H9 (cell line): ENCODE measurements at regions not wholly inside any gene's neighbourhood (a gene's known extent, or its start where the extent isn't known, plus 50 kb on each side); places are given as distances from the start of the nearest gene placed in this dataset.

Experiments used
- DNase-seq: peaks from one replicate; pipeline ENCODE4 v3.0.0-alpha.2; 2017
- H2AFZ ChIP-seq: one replicate; pipeline ENCODE4 v1.6.1; 2013; ENCODE audit warnings: mild to moderate bottlenecking, low read length, control low read depth, moderate library complexity
- H2AK5ac ChIP-seq: 2 replicates; pipeline ENCODE4 v1.6.1; 2013; ENCODE audit warnings: low read length, control low read depth, mixed read lengths; ENCODE audit not compliant: insufficient read length
- H2BK120ac ChIP-seq: one replicate; pipeline ENCODE4 v1.6.1; 2013; ENCODE audit warnings: low read depth, mild to moderate bottlenecking, low read length, control low read depth, inconsistent platforms; ENCODE audit not compliant: poor library complexity, severe bottlenecking
- H2BK12ac ChIP-seq: 2 replicates; pipeline ENCODE4 v1.6.1; 2013; ENCODE audit warnings: low read length, control low read depth, mixed read lengths, low read depth; ENCODE audit not compliant: insufficient read length
- H2BK15ac ChIP-seq: 2 replicates; pipeline ENCODE4 v1.6.1; 2013; ENCODE audit warnings: low read depth, low read length, control low read depth
- H2BK20ac ChIP-seq: one replicate; pipeline ENCODE4 v1.6.1; 2013; ENCODE audit warnings: low read depth, mild to moderate bottlenecking, low read length, control low read depth, inconsistent platforms; ENCODE audit not compliant: poor library complexity, severe bottlenecking
- H2BK5ac ChIP-seq: 2 replicates; pipeline ENCODE4 v1.6.1; 2013; ENCODE audit warnings: low read length, control low read depth, mixed read lengths; ENCODE audit not compliant: insufficient read length
- H3K14ac ChIP-seq: 2 replicates; pipeline ENCODE4 v1.6.1; 2013; ENCODE audit warnings: low read length, control low read depth; ENCODE audit not compliant: insufficient read depth
- H3K18ac ChIP-seq: 2 replicates; pipeline ENCODE4 v1.6.1; 2013; ENCODE audit warnings: low read depth, mild to moderate bottlenecking, mixed read lengths, low read length, control low read depth; ENCODE audit not compliant: insufficient read length
- H3K23ac ChIP-seq: 2 replicates; pipeline ENCODE4 v1.6.1; 2013; ENCODE audit warnings: low read length, control low read depth, mixed read lengths, low read depth; ENCODE audit not compliant: insufficient read length
- H3K23me2 ChIP-seq: 2 replicates; pipeline ENCODE4 v1.6.1; 2013; ENCODE audit warnings: low read depth, mild to moderate bottlenecking, mixed read lengths, low read length, control low read depth; ENCODE audit not compliant: insufficient read length, poor library complexity, severe bottlenecking
- H3K27ac ChIP-seq: 2 replicates; pipeline ENCODE4 v1.5.1; 2013; ENCODE audit warnings: low read length, control low read depth, mixed read lengths, low read depth; ENCODE audit not compliant: insufficient read length
- H3K27me3 ChIP-seq: 2 replicates; pipeline ENCODE4 v1.6.1; 2013; ENCODE audit warnings: low read length, control low read depth, inconsistent platforms; ENCODE audit not compliant: insufficient read depth
- H3K4ac ChIP-seq: 2 replicates; pipeline ENCODE4 v1.6.1; 2013; ENCODE audit warnings: low read depth, mild to moderate bottlenecking, control low read depth, inconsistent platforms, low read length, moderate library complexity
- H3K4me1 ChIP-seq: 2 replicates; pipeline ENCODE4 v1.6.1; 2013; ENCODE audit warnings: low read length, control low read depth, inconsistent platforms; ENCODE audit not compliant: insufficient read depth
- H3K4me2 ChIP-seq: 2 replicates; pipeline ENCODE4 v1.6.1; 2013; ENCODE audit warnings: low read length, control low read depth, mixed read lengths; ENCODE audit not compliant: insufficient read length, insufficient read depth
- H3K56ac ChIP-seq: 2 replicates; pipeline ENCODE4 v1.6.1; 2013; ENCODE audit warnings: low read depth, mild to moderate bottlenecking, mixed read lengths, low read length, control low read depth; ENCODE audit not compliant: insufficient read length
- H3K79me1 ChIP-seq: 2 replicates; pipeline ENCODE4 v1.6.1; 2013; ENCODE audit warnings: low read depth, mild to moderate bottlenecking, moderate library complexity, low read length, control low read depth, inconsistent platforms; ENCODE audit not compliant: insufficient read depth, poor library complexity, severe bottlenecking
- H3K79me2 ChIP-seq: 2 replicates; pipeline ENCODE4 v1.6.1; 2013; ENCODE audit warnings: low read length, control low read depth, inconsistent platforms; ENCODE audit not compliant: insufficient read depth
- H3K9ac ChIP-seq: 2 replicates; pipeline ENCODE4 v1.6.1; 2013; ENCODE audit warnings: low read length, control low read depth, mixed read lengths; ENCODE audit not compliant: insufficient read length; ENCODE audit errors: extremely low read depth
- H3K9me3 ChIP-seq: one replicate; pipeline ENCODE4 v1.6.1; 2013; ENCODE audit warnings: low read depth, low read length, inconsistent platforms; ENCODE audit not compliant: control insufficient read depth
- H3T11ph ChIP-seq: one replicate; pipeline ENCODE4 v1.6.1; 2013; ENCODE audit warnings: mild to moderate bottlenecking, low read length, control low read depth, inconsistent platforms
- H4K20me1 ChIP-seq: one replicate; pipeline ENCODE4 v1.6.1; 2013; ENCODE audit not compliant: control insufficient read depth, insufficient read length, insufficient read depth
- H4K5ac ChIP-seq: 2 replicates; pipeline ENCODE4 v1.6.1; 2013; ENCODE audit warnings: low read depth, mild to moderate bottlenecking, mixed read lengths, low read length, control low read depth; ENCODE audit not compliant: insufficient read length
- H4K8ac ChIP-seq: replicated peaks from 2 replicates; pipeline ENCODE4 v1.6.1; 2013; ENCODE audit warnings: low read length, control low read depth, mixed read lengths, low read depth; ENCODE audit not compliant: insufficient read length
- H4K91ac ChIP-seq: 2 replicates; pipeline ENCODE4 v1.6.1; 2013; ENCODE audit warnings: low read depth, mild to moderate bottlenecking, moderate library complexity, mixed read lengths, low read length, control low read depth; ENCODE audit not compliant: insufficient read length
- H3K27ac Mint-ChIP-seq, 3 experiments: 2 replicates in 2 of 3; 3 replicates in 1 of 3; pipeline ENCODE4 v1.8.0; 2020 to 2021; ENCODE audit warnings: mixed read lengths in 3 of 3, mild to moderate bottlenecking in 1 of 3, moderate library complexity in 1 of 3
- H3K27me3 Mint-ChIP-seq: 2 replicates; pipeline ENCODE4 v1.8.0; 2021; ENCODE audit warnings: low read depth, mild to moderate bottlenecking, moderate library complexity, mixed read lengths
- H3K36me3 Mint-ChIP-seq, 3 experiments: 2 replicates in 2 of 3; 3 replicates in 1 of 3; pipeline ENCODE4 v1.8.0; 2020 to 2021; ENCODE audit warnings: low read depth in 3 of 3, mixed read lengths in 3 of 3; ENCODE audit not compliant: insufficient read depth in 1 of 3
- H3K4me1 Mint-ChIP-seq, 2 experiments: 2 replicates each; pipeline ENCODE4 v1.8.0; 2020; ENCODE audit warnings: mixed read lengths in 2 of 2
- H3K4me3 Mint-ChIP-seq, 2 experiments: 2 replicates in 1 of 2; 3 replicates in 1 of 2; pipeline ENCODE4 v1.8.0; 2020 to 2021; ENCODE audit warnings: mild to moderate bottlenecking in 2 of 2, mixed read lengths in 2 of 2, moderate library complexity in 1 of 2
- H3K9me3 Mint-ChIP-seq, 2 experiments: 2 replicates in 1 of 2; 3 replicates in 1 of 2; pipeline ENCODE4 v1.8.0; 2020; ENCODE audit warnings: mild to moderate bottlenecking in 2 of 2, mixed read lengths in 2 of 2, moderate library complexity in 1 of 2
- CTCF ChIP-seq: fragments of 200-600 bp; sonication (generic); conservative IDR thresholded peaks from 3 replicates; pipeline ENCODE4 v1.8.0; 2021; ENCODE audit warnings: antibody characterized with exemption, mild to moderate bottlenecking
- WGBS: extraction: QIAGEN DNeasy Blood & Tissue Kit; methylation state at CpG from one replicate; pipeline ENCODE4 v1.1.7; 2013; ENCODE audit warnings: missing lambda C conversion rate, low lambda C conversion rate, mixed read lengths; ENCODE audit not compliant: insufficient read length; ENCODE audit errors: extremely low coverage; 5-methylcytosine and 5-hydroxymethylcytosine counted together

- no peak overlapping the region for H2AK5ac ChIP-seq
- H3K27me3 Mint-ChIP-seq, result no peaks in the 10 kb centered on the region
- no peak overlapping the region for H4K91ac ChIP-seq
- H3T11ph ChIP-seq, result no peak overlapping the region
- no peaks in the 10 kb centered on the region for H3K23me2 ChIP-seq
- no peak overlapping the region for H2BK15ac ChIP-seq
- H3K4ac ChIP-seq, result no peak overlapping the region
- H3K27ac ChIP-seq, result no peak overlapping the region
- TF ChIP-seq CTCF, result no peak
- no peak overlapping the region for H4K5ac ChIP-seq
- H3K79me2 ChIP-seq, result no peaks in the 10 kb centered on the region
- no peak overlapping the region for H2BK5ac ChIP-seq
- H3K9me3 ChIP-seq, result no peaks in the 10 kb centered on the region
- H2AFZ ChIP-seq, result no peak overlapping the region
- no peak overlapping the region for H2BK12ac ChIP-seq
- H3K27me3 ChIP-seq, result no peaks in the 10 kb centered on the region
- no peaks in the 10 kb centered on the region for H4K20me1 ChIP-seq
- peaks cover 7 to 9% of the 10 kb centered on the region in 2 experiments for H3K4me1 Mint-ChIP-seq
- H3K36me3 Mint-ChIP-seq, result no peaks in the 10 kb centered on the region
- no peak overlapping the region for H2BK120ac ChIP-seq
- WGBS, result no CpG with 5 or more reads among the region's 3 CpGs
- H3K4me1 ChIP-seq, result peaks cover under 1% of the 10 kb centered on the region; the same call in 1 of the 2 replicates
- no peak overlapping the region for H3K9ac ChIP-seq
- no peaks in the 10 kb centered on the region for H3K9me3 Mint-ChIP-seq
- no peak overlapping the region for H3K23ac ChIP-seq
- H3K18ac ChIP-seq, result no peak overlapping the region
- H2BK20ac ChIP-seq, result no peak overlapping the region
- no peak overlapping the region for H4K8ac ChIP-seq
- DNase-seq, result no peak
- no peak overlapping the region for H3K4me3 Mint-ChIP-seq
- H3K79me1 ChIP-seq, result no peaks in the 10 kb centered on the region
- H3K27ac Mint-ChIP-seq, result no peak overlapping the region
- H3K56ac ChIP-seq, result no peak overlapping the region
- H3K14ac ChIP-seq, result no peak overlapping the region
- no peak overlapping the region for H3K4me2 ChIP-seq
These were observed 76.9 kb upstream of the ZNF608 start for GRCh38 chr5:124823380-124823779.
